Neural crest cell (in vitro differentiated cells): ENCODE measurements at regions not wholly inside any gene's neighbourhood (a gene's known extent, or its start where the extent isn't known, plus 50 kb on each side); places are given as distances from the start of the nearest gene placed in this dataset.

Source experiments
- DNase-seq: peaks from one replicate; pipeline ENCODE4 v3.0.0; 2021; ENCODE audit warnings: low read depth, mixed read lengths, low spot score
- H3K27ac Mint-ChIP-seq: one replicate; pipeline ENCODE4 v1.8.0; 2021; ENCODE audit warnings: mild to moderate bottlenecking, mixed read lengths; ENCODE audit not compliant: unreplicated experiment
- H3K27me3 Mint-ChIP-seq: 2 replicates; pipeline ENCODE4 v1.8.0; 2021; ENCODE audit warnings: low read depth, mild to moderate bottlenecking, mixed read lengths
- H3K36me3 Mint-ChIP-seq: 2 replicates; pipeline ENCODE4 v1.8.0; 2021; ENCODE audit warnings: low read depth, mild to moderate bottlenecking, mixed read lengths
- H3K4me1 Mint-ChIP-seq: 2 replicates; pipeline ENCODE4 v1.8.0; 2021; ENCODE audit warnings: mixed read lengths
- H3K4me3 Mint-ChIP-seq: one replicate; pipeline ENCODE4 v1.8.0; 2021; ENCODE audit warnings: mild to moderate bottlenecking, mixed read lengths
- H3K9me3 Mint-ChIP-seq: 2 replicates; pipeline ENCODE4 v1.8.0; 2021; ENCODE audit warnings: mixed read lengths
- CTCF ChIP-seq: fragments of 200-600 bp; sonication (generic); conservative IDR thresholded peaks from 2 replicates; pipeline ENCODE4 v1.5.0; 2021; ENCODE audit warnings: antibody characterized with exemption, mild to moderate bottlenecking

- Mint-ChIP-seq H3K27me3 (no peaks in the 10 kb centered on the region), H3K4me3 (no peak overlapping the region), H3K36me3 (no peaks in the 10 kb centered on the region), H3K9me3 (no peaks in the 10 kb centered on the region), H3K27ac (no peak overlapping the region), H3K4me1 (no peaks in the 10 kb centered on the region)
- no peak for DNase-seq
- no peak for TF ChIP-seq CTCF
Observed at GRCh38 chr7:115128154-115128553, 206.3 kb downstream of the MDFIC start.

GRCh38 chr7:115127399-115128021 is 205.6 kb downstream of the MDFIC start:
- H3K4me3 Mint-ChIP-seq, result no peak overlapping the region
- no peak overlapping the region for H3K27ac Mint-ChIP-seq
- H3K27me3 Mint-ChIP-seq, result no peaks in the 10 kb centered on the region

GRCh38 chr7:115125750-115126149 is 203.9 kb downstream of the MDFIC start:
- no peak for DNase-seq
- no peaks in the 10 kb centered on the region for H3K4me1 Mint-ChIP-seq

More at GRCh38 chr7:115127399-115128021, 205.6 kb downstream of the MDFIC start:
- TF ChIP-seq CTCF, result no peak
- no peak for DNase-seq
- Mint-ChIP-seq H3K9me3 (no peaks in the 10 kb centered on the region), H3K36me3 (no peaks in the 10 kb centered on the region), H3K4me1 (no peaks in the 10 kb centered on the region)

GRCh38 chr7:115125312-115125711 is 203.4 kb downstream of the MDFIC start:
- Mint-ChIP-seq H3K27me3 (no peaks in the 10 kb centered on the region), H3K27ac (peak overlapping the region; percentile 55), H3K36me3 (no peaks in the 10 kb centered on the region), H3K9me3 (no peaks in the 10 kb centered on the region), H3K4me3 (no peak overlapping the region), H3K4me1 (no peaks in the 10 kb centered on the region)
- no peak for TF ChIP-seq CTCF
- DNase-seq, result no peak

More at GRCh38 chr7:115125750-115126149, 203.9 kb downstream of the MDFIC start:
- Mint-ChIP-seq H3K36me3 (no peaks in the 10 kb centered on the region), H3K27me3 (no peaks in the 10 kb centered on the region), H3K27ac (no peak overlapping the region), H3K9me3 (no peaks in the 10 kb centered on the region), H3K4me3 (no peak overlapping the region)
- TF ChIP-seq CTCF, result no peak

GRCh38 chr7:115124409-115124939 is 202.6 kb downstream of the MDFIC start:
- Mint-ChIP-seq H3K27me3 (no peaks in the 10 kb centered on the region), H3K9me3 (no peaks in the 10 kb centered on the region), H3K4me3 (no peak overlapping the region), H3K27ac (no peak overlapping the region), H3K4me1 (no peaks in the 10 kb centered on the region), H3K36me3 (no peaks in the 10 kb centered on the region)
- no peak for DNase-seq
- no peak for TF ChIP-seq CTCF
